Tibial artery (tissue), 4 donors: ENCODE measurements at regions not wholly inside any gene's neighbourhood (a gene's known extent, or its start where the extent isn't known, plus 50 kb on each side); places are given as distances from the start of the nearest gene placed in this dataset.

Source experiments
- DNase-seq, 2 donors: peaks; one replicate each; pipeline ENCODE4 v3.0.0-alpha.2; 2019
- H3K27ac ChIP-seq, 2 donors: fragments of 200-600 bp; sonication (generic) in 1 of 2; 1 replicate in 1 of 2; 2 replicates in 1 of 2; pipeline ENCODE4 v1.5.1; 2018 to 2019; ENCODE audit warnings: mild to moderate bottlenecking in 1 of 2
- H3K27me3 ChIP-seq, 2 donors: fragments of 200-600 bp; sonication (generic) in 1 of 2; one replicate each; pipeline versions ENCODE4 v1.5.1 to v1.6.0; 2016 to 2019
- H3K36me3 ChIP-seq, 3 donors: fragments of 200-600 bp; sonication (generic) in 2 of 3; one replicate each; pipeline ENCODE4 v1.5.1; 2016 to 2019; ENCODE audit warnings: mild to moderate bottlenecking in 2 of 3
- H3K4me1 ChIP-seq, 4 donors: fragments of 200-600 bp; sonication (generic) in 2 of 4; 1 replicate in 3 of 4; 2 replicates in 1 of 4; pipeline ENCODE4 v1.5.1; 2016 to 2019
- H3K4me3 ChIP-seq, 2 donors: fragments of 200-600 bp; sonication (generic) in 1 of 2; 1 replicate in 1 of 2; 2 replicates in 1 of 2; pipeline ENCODE4 v1.5.1; 2018 to 2019; ENCODE audit warnings: mild to moderate bottlenecking in 2 of 2
- H3K9me3 ChIP-seq, 3 donors: fragments of 200-600 bp; sonication (generic) in 1 of 3; one replicate each; pipeline ENCODE4 v1.5.1; 2016 to 2019
- intact Hi-C: fragments of 100-400 bp; cut with DNase I; formaldehyde crosslinking; loops from one replicate; pipeline ENCODE4 v1.15.0; 2023; ENCODE audit warnings: low total_unique reads
- TF ChIP-seq, protein P1 (sequence below), 2 experiments: fragments of 200-600 bp in 1 of 2; fragments of 450-650 bp in 1 of 2; IDR thresholded peaks; one replicate each; pipeline ENCODE4 v1.5.1; 2017 to 2019; ENCODE audit warnings: antibody characterized with exemption in 2 of 2, mild to moderate bottlenecking in 1 of 2, moderate library complexity in 1 of 2

- no peak for DNase-seq
- Histone ChIP-seq H3K27ac (no peak overlapping the region), H3K27me3 (peaks cover 0 to 7% of the 10 kb centered on the region in 2 donors), H3K9me3 (no peaks in the 10 kb centered on the region), H3K4me1 (peaks cover 0 to 3% (median 0%) of the 10 kb centered on the region in 4 donors), H3K36me3 (no peaks in the 10 kb centered on the region), H3K4me3 (no peak overlapping the region)
- intact Hi-C loops: no loop called here
- TF ChIP-seq, protein P1, sequence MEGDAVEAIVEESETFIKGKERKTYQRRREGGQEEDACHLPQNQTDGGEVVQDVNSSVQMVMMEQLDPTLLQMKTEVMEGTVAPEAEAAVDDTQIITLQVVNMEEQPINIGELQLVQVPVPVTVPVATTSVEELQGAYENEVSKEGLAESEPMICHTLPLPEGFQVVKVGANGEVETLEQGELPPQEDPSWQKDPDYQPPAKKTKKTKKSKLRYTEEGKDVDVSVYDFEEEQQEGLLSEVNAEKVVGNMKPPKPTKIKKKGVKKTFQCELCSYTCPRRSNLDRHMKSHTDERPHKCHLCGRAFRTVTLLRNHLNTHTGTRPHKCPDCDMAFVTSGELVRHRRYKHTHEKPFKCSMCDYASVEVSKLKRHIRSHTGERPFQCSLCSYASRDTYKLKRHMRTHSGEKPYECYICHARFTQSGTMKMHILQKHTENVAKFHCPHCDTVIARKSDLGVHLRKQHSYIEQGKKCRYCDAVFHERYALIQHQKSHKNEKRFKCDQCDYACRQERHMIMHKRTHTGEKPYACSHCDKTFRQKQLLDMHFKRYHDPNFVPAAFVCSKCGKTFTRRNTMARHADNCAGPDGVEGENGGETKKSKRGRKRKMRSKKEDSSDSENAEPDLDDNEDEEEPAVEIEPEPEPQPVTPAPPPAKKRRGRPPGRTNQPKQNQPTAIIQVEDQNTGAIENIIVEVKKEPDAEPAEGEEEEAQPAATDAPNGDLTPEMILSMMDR (IDR thresholded peaks at IDR 0.05): no peak
Observed at GRCh38 chr5:133801955-133802751, 166.3 kb downstream of the C5orf15 start.

DNA sequence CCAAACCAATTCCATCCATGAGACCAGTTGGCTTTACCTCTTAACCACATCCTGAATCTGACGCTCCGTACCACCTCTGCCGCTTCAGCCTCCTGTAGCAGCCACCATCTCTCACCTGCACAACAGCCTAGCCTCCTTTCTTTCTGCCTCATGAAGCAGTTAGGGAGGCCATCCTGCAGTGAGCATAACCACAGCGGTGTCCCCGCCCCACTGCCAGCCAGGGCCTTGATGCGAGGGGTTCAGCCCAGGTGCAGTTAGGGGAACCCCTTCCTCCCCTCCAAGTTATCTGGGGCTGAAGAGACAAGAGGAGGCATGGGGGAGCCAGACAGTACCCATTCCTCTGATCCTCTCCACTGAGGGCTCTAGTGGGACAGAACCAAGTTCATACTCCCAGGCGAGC lies 167.0 kb downstream of the C5orf15 start:
- no peak overlapping the region for H3K4me3 ChIP-seq
- TF ChIP-seq, protein P1 (IDR thresholded peaks at IDR 0.05): no peak
- intact Hi-C loops: no loop called here
- H3K4me1 ChIP-seq: peaks cover 0 to 10% (median 0%) of the 10 kb centered on the region in 4 donors
- H3K9me3 ChIP-seq: no peaks in the 10 kb centered on the region
- peaks cover 0 to under 1% of the 10 kb centered on the region in 2 donors for H3K27me3 ChIP-seq
- no peaks in the 10 kb centered on the region for H3K36me3 ChIP-seq
- no peak overlapping the region for H3K27ac ChIP-seq
- DNase-seq: no peak

- TF ChIP-seq, protein P1 (IDR thresholded peaks at IDR 0.05): no peak
- H3K27me3 ChIP-seq: no peaks in the 10 kb centered on the region
- intact Hi-C loops: no loop called here
Observed at GRCh38 chr5:133799571-133800237, 168.7 kb downstream of the C5orf15 start.

GRCh38 chr5:133797167-133797566 lies 171.3 kb downstream of the C5orf15 start:
- no peaks in the 10 kb centered on the region for H3K27me3 ChIP-seq
- TF ChIP-seq, protein P1 (IDR thresholded peaks at IDR 0.05): no peak
- H3K4me1 ChIP-seq: peaks cover 0 to 11% (median 0%) of the 10 kb centered on the region in 4 donors
- intact Hi-C loops: no loop called here
- H3K4me3 ChIP-seq: no peak overlapping the region
- no peak overlapping the region for H3K27ac ChIP-seq
- no peaks in the 10 kb centered on the region for H3K9me3 ChIP-seq
- DNase-seq: no peak
- no peaks in the 10 kb centered on the region for H3K36me3 ChIP-seq

More at GRCh38 chr5:133799571-133800237, 168.7 kb downstream of the C5orf15 start:
- Histone ChIP-seq H3K27ac (no peak overlapping the region), H3K9me3 (no peaks in the 10 kb centered on the region), H3K4me3 (no peak overlapping the region), H3K36me3 (no peaks in the 10 kb centered on the region), H3K4me1 (peaks cover 0 to 11% (median 0%) of the 10 kb centered on the region in 4 donors)
- DNase-seq: no peak

DNA sequence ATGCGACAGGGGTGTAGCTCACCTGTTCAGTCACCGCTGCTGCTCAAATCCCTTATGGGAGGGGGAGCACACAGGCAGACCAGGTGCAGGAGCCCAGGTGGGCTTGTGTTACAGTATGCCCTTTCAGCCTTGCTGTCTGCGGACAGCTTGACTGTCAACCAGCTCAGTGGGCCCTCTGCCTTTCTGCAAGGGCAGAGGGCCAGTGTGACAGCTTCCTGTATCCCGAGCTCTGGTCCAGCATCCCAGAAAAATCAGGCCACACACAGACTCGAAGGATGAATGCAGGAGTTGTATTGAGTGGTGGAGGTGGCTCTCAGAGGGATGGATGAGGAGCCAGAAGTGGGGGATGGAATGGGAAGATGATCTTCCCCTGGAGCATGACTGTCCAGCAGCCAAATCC lies 172.2 kb downstream of the C5orf15 start:
- H3K4me1 ChIP-seq: peaks cover 0 to 11% (median 0%) of the 10 kb centered on the region in 4 donors
- no peak for DNase-seq
- no peak overlapping the region for H3K4me3 ChIP-seq
- intact Hi-C loops: no loop called here
- H3K9me3 ChIP-seq: no peaks in the 10 kb centered on the region
- H3K36me3 ChIP-seq: no peaks in the 10 kb centered on the region
- no peaks in the 10 kb centered on the region for H3K27me3 ChIP-seq
- no peak overlapping the region for H3K27ac ChIP-seq
- TF ChIP-seq, protein P1 (IDR thresholded peaks at IDR 0.05): no peak
